OCI-LY3 (cell line): ENCODE measurements at regions not wholly inside any gene's neighbourhood (a gene's known extent, or its start where the extent isn't known, plus 50 kb on each side); places are given as distances from the start of the nearest gene placed in this dataset.
"Not testable (repeated sequence)": the region's sequence is repeated elsewhere in the genome, so short reads cannot be mapped to it uniquely, and the experiment has no call there.

Experiments used
- H2AFZ ChIP-seq: fragments of 200-600, 300-600 bp; shearing (Covaris generic); 2 replicates; pipeline ENCODE4 v1.6.0; 2014; ENCODE audit warnings: antibody characterized with exemption, low read depth, low read length
- H3K27ac ChIP-seq: fragments of 200-600, 300-600 bp; sonication (generic); 2 replicates; pipeline ENCODE4 v1.5.1; 2014; ENCODE audit warnings: mild to moderate bottlenecking, low read length, moderate library complexity, mixed read lengths
- H3K27me3 ChIP-seq: fragments of 200-600, 300-600 bp; sonication (generic); 2 replicates; pipeline ENCODE4 v1.6.1; 2014; ENCODE audit warnings: low read depth, low read length, mixed read lengths
- H3K36me3 ChIP-seq: fragments of 200-600, 300-600 bp; sonication (generic); replicated peaks from 2 replicates; pipeline ENCODE3; 2014; ENCODE audit warnings: low read depth, low read length, mixed read lengths
- H3K4me1 ChIP-seq: fragments of 300-600, 200-600 bp; sonication (generic); 2 replicates; pipeline ENCODE4 v1.6.1; 2014; ENCODE audit warnings: low read length, mixed read lengths
- H3K4me2 ChIP-seq: fragments of 200-600, 300-600 bp; sonication (generic); 2 replicates; pipeline ENCODE4 v1.6.1; 2014; ENCODE audit warnings: low read length, mixed read lengths
- H3K4me3 ChIP-seq: fragments of 300-600, 200-600 bp; sonication (generic); 2 replicates; pipeline ENCODE4 v1.5.1; 2014; ENCODE audit warnings: antibody characterized with exemption, mild to moderate bottlenecking, low read length, moderate library complexity
- H3K79me2 ChIP-seq: fragments of 300-600, 200-600 bp; shearing (Covaris generic); 2 replicates; pipeline ENCODE4 v1.6.1; 2014; ENCODE audit warnings: mild to moderate bottlenecking, low read length, mixed read lengths
- H3K9ac ChIP-seq: fragments of 300-600, 200-600 bp; shearing (Covaris generic); 2 replicates; pipeline ENCODE4 v1.6.0; 2014; ENCODE audit warnings: mild to moderate bottlenecking, low read length, moderate library complexity
- H3K9me3 ChIP-seq: fragments of 200-600, 300-600 bp; shearing (Covaris generic); 2 replicates; pipeline ENCODE4 v1.6.1; 2014; ENCODE audit warnings: low read length, mixed read lengths; ENCODE audit not compliant: insufficient read depth
- H4K20me1 ChIP-seq: fragments of 200-600, 300-600 bp; sonication (generic); 2 replicates; pipeline ENCODE4 v1.6.1; 2016; ENCODE audit warnings: low read length, mixed read lengths; ENCODE audit not compliant: insufficient read depth

DNA sequence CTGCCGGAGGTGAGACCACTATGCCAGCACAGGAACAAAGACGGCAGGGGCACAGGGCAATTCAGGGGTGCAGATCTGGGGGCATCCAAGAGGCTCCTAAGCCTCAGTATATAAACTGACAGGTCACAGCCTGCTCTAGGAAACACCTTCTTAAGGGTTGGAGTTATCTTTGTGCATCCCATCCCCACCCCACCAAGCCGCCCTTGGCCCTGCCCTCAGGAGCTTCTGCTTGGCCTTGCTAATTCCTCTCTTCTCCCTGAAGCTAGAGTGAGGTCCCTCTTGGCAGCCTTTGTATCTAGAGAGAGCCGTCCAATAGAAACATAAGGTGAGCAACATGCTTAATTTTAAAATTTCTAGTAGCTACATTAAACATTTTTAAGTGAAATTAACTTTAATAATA lies 51.3 kb upstream of the RABL2A start:
- not testable (repeated sequence) for H3K4me1 ChIP-seq, H3K4me3 ChIP-seq, H3K9me3 ChIP-seq, H3K4me2 ChIP-seq, H3K27me3 ChIP-seq, H3K9ac ChIP-seq, H3K27ac ChIP-seq, H2AFZ ChIP-seq, H3K79me2 ChIP-seq, H3K36me3 ChIP-seq, H4K20me1 ChIP-seq

GRCh38 chr2:113576353-113576752 lies 50.7 kb upstream of the RABL2A start:
- not testable (repeated sequence) for H3K4me3 ChIP-seq, H3K9ac ChIP-seq, H3K27me3 ChIP-seq, H3K4me2 ChIP-seq, H3K9me3 ChIP-seq, H3K36me3 ChIP-seq, H3K79me2 ChIP-seq, H3K27ac ChIP-seq, H3K4me1 ChIP-seq, H4K20me1 ChIP-seq, H2AFZ ChIP-seq
